GM10266 (cell line): ENCODE measurements at regions not wholly inside any gene's neighbourhood (a gene's known extent, or its start where the extent isn't known, plus 50 kb on each side); places are given as distances from the start of the nearest gene placed in this dataset.

ENCODE experiments used
- DNase-seq: peaks from one replicate; pipeline ENCODE4 v3.0.0; 2012; ENCODE audit errors: extremely low spot score
- CTCF ChIP-seq: IDR thresholded peaks from 2 replicates; pipeline ENCODE4 v1.5.1; 2012; ENCODE audit warnings: mild to moderate bottlenecking, low read depth; ENCODE audit not compliant: control insufficient read depth, insufficient read depth; ENCODE audit errors: missing control alignments

- DNase-seq = no peak
- TF ChIP-seq CTCF = no peak
Measured at GRCh38 chr4:13196721-13197120, 287.4 kb downstream of the RAB28 start.

GRCh38 chr4:13193662-13194061 lies 290.5 kb downstream of the RAB28 start:
- no peak for DNase-seq
- no peak for TF ChIP-seq CTCF

- TF ChIP-seq CTCF = no peak
- no peak for DNase-seq
Measured at GRCh38 chr4:13190093-13190721, 293.9 kb downstream of the RAB28 start.

GRCh38 chr4:13184199-13184598 lies 299.9 kb downstream of the RAB28 start:
- no peak for TF ChIP-seq CTCF
- DNase-seq = no peak

- TF ChIP-seq CTCF = no peak
- no peak for DNase-seq
Measured at GRCh38 chr4:13182133-13182532, 302.0 kb downstream of the RAB28 start.

- no peak for TF ChIP-seq CTCF
- DNase-seq = no peak
Measured at GRCh38 chr4:13181681-13182080, 302.5 kb downstream of the RAB28 start.

GRCh38 chr4:13180701-13181100 lies 303.4 kb downstream of the RAB28 start:
- no peak for TF ChIP-seq CTCF
- DNase-seq = no peak
